Ovary (tissue), 7 donors: ENCODE measurements at regions not wholly inside any gene's neighbourhood (a gene's known extent, or its start where the extent isn't known, plus 50 kb on each side); places are given as distances from the start of the nearest gene placed in this dataset.

ENCODE experiments used
- DNase-seq, 5 donors: peaks; one replicate each; pipeline ENCODE4 v3.0.0-alpha.2; 2019 to 2020
- H3K27ac ChIP-seq, 2 donors: fragments of 200-600 bp; one replicate each; pipeline versions ENCODE4 v1.5.1 to v1.8.0; 2019 to 2022
- H3K27me3 ChIP-seq: fragments of 200-600 bp; one replicate; pipeline ENCODE4 v1.8.0; 2022
- H3K36me3 ChIP-seq: fragments of 200-600 bp; sonication (generic); one replicate; pipeline ENCODE4 v1.5.1; 2019
- H3K4me1 ChIP-seq: one replicate; pipeline ENCODE4 v1.8.1; 2013; ENCODE audit warnings: mild to moderate bottlenecking, moderate library complexity; ENCODE audit not compliant: insufficient read depth
- H3K4me3 ChIP-seq: fragments of 200-600 bp; sonication (generic); one replicate; pipeline ENCODE4 v1.5.1; 2017
- H3K9me3 ChIP-seq, 2 donors: fragments of 200-600 bp in 1 of 2; sonication (generic) in 1 of 2; one replicate each; pipeline versions ENCODE4 v1.5.1 to v1.8.1; 2013 to 2019; ENCODE audit warnings: mild to moderate bottlenecking in 1 of 2, moderate library complexity in 1 of 2
- CTCF ChIP-seq, 3 donors: fragments of 450-650 bp in 2 of 3; fragments of 200-600 bp in 1 of 3; IDR thresholded peaks; one replicate each; pipeline versions ENCODE4 v1.5.1 to v1.8.0; 2016 to 2022; ENCODE audit warnings: antibody characterized with exemption in 3 of 3, mild to moderate bottlenecking in 1 of 3
- EP300 ChIP-seq: sonication (generic); formaldehyde crosslinking; IDR thresholded peaks from one replicate; pipeline ENCODE4 v1.6.1; 2017; ENCODE audit warnings: antibody characterized with exemption
- POLR2A ChIP-seq: fragments of 450-650 bp; IDR thresholded peaks from one replicate; pipeline ENCODE4 v1.6.1; 2017; ENCODE audit warnings: antibody characterized with exemption, mild to moderate bottlenecking, moderate library complexity
- WGBS, 3 donors: extraction: QIAGEN DNeasy Blood & Tissue Kit in 1 of 3; methylation state at CpG; one replicate each; pipeline versions ENCODE4 v1.1.5 to v1.1.7; 2013 to 2017; 5-methylcytosine and 5-hydroxymethylcytosine counted together
- intact Hi-C, 4 donors: fragments of 100-400 bp; cut with DNase I; formaldehyde crosslinking; loops; one replicate each; pipeline versions ENCODE4 v1.11.0 to v1.15.1; 2022 to 2023
- donor health status: DM: no; HTN: no; CAD: no; lungs with moderate emphysema.
- donor health status: DM: no; HTN: no; CAD: no.
- donor health status: Bipolar disorder and iron deficiency.
- donor health status: DM: no; HTN: no; CAD: no.
- donor health status: DM: yes; HTN: yes; CAD: no.

GRCh38 chr16:79776243-79776847, 175.8 kb upstream of the MAF start:
- H3K27me3 ChIP-seq: no peaks in the 10 kb centered on the region
- no peaks in the 10 kb centered on the region for H3K9me3 ChIP-seq
- WGBS, 3 donors: 13 to 22% (median 14%) methylated on average over 4 of the region's 4 CpGs
- TF ChIP-seq POLR2A (no peak), CTCF (IDR thresholded peaks at IDR 0.05) (peak in 2 of 3 donors; percentile 41 to 47)
- intact Hi-C loops: no loop called here
- no peaks in the 10 kb centered on the region for H3K36me3 ChIP-seq
- peak; percentile 42 to 73 (median 70) for DNase-seq
- H3K4me3 ChIP-seq: no peak overlapping the region
- H3K4me1 ChIP-seq: peaks cover 5% of the 10 kb centered on the region
- no peak overlapping the region for H3K27ac ChIP-seq

GRCh38 chr16:79772784-79773183, 172.2 kb upstream of the MAF start:
- 95 to 96% (median 96%) methylated on average over 3 of the region's 3 CpGs for WGBS, 3 donors
- Histone ChIP-seq H3K27ac (no peak overlapping the region), H3K9me3 (no peaks in the 10 kb centered on the region), H3K4me3 (no peak overlapping the region), H3K36me3 (no peaks in the 10 kb centered on the region), H3K27me3 (no peaks in the 10 kb centered on the region), H3K4me1 (peaks cover 18% of the 10 kb centered on the region)
- TF ChIP-seq CTCF (IDR thresholded peaks at IDR 0.05) (no peak), EP300 (no peak), POLR2A (no peak)
- intact Hi-C loops: no loop called here
- no peak for DNase-seq

- TF ChIP-seq EP300: no peak
- Histone ChIP-seq H3K36me3 (no peaks in the 10 kb centered on the region), H3K4me1 (peaks cover 20% of the 10 kb centered on the region), H3K27me3 (no peaks in the 10 kb centered on the region), H3K27ac (no peak overlapping the region), H3K9me3 (no peaks in the 10 kb centered on the region), H3K4me3 (no peak overlapping the region)
- DNase-seq: no peak
- 80 to 91% (median 86%) methylated on average over 4 of the region's 4 CpGs for WGBS, 3 donors
- intact Hi-C loops: no loop called here
These were observed 171.5 kb upstream of the MAF start for GRCh38 chr16:79772048-79772447.

DNA sequence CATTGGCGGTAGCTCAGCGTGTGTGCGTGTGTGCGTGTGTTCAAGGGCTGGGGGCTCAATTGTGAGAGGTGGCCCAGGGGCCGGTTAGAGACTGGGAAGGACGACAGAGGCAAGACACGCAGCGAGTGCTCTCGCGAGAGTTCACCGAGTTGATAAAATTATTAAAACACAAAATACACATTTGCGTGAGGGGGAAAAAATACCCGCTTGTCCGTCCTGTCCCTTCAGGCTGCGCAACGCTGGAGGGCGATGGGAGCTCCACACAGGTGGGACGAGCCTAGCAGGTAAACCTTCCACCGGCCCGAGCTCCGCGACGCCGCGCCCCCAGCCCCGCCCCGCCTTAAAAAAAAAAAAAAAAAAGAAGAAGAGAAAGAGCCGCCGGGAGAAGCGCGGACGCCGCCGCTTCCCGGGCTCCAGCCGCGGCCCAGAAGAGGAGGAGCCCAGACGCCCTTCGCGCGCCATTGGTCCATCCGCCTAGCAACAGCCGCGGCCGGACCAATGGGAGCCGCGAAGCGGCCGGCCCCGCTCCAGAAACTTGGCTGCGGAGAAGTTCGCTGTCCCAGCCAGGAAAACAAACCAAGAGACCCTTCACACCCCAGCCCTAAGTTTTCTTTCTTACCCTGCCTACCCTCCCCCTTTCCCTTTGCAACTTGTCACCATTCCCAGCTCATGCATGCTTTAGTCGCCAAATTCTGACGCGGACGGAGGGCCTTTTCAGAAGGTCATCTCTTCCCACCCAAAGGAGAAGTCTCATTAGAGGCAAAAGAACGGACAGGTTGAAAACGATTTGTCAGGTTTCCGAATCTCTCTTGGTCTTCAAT, 169.9 kb upstream of the MAF start:
- 0 to 1% (median 1%) methylated on average over 52 to 59 of the region's 59 CpGs for WGBS, 3 donors
- Histone ChIP-seq H3K9me3 (no peaks in the 10 kb centered on the region), H3K27ac (peak overlapping the region; percentile 50 to 68), H3K36me3 (no peaks in the 10 kb centered on the region), H3K27me3 (no peaks in the 10 kb centered on the region), H3K4me1 (peaks cover 17% of the 10 kb centered on the region), H3K4me3 (peak overlapping the region; percentile 62)
- DNase-seq: peak; percentile 90 to 94 (median 91)
- no peak for TF ChIP-seq CTCF (IDR thresholded peaks at IDR 0.05)
- TF ChIP-seq EP300: no peak
- no peak for TF ChIP-seq POLR2A
- intact Hi-C loops: no loop called here

DNA sequence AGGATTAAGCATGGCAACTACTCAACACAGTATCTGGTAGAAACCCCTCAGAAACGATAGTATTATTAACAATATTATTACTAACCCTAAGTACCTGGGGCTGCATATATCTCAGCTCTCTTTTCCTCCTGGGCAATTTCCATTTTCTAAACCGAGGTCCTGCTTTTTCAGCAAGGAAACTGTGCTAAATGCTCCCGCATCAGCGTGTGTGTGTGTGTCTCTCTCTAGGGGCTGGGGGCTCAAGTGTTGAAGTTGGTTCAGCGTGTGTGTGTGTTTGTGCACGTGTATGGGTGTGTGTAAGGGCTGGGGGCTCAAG, 169.3 kb upstream of the MAF start:
- H3K9me3 ChIP-seq: no peaks in the 10 kb centered on the region
- H3K27me3 ChIP-seq: no peaks in the 10 kb centered on the region
- no peak for DNase-seq
- H3K4me3 ChIP-seq: peak overlapping the region; percentile 62
- no peaks in the 10 kb centered on the region for H3K36me3 ChIP-seq
- peak overlapping the region; percentile 50 to 68 for H3K27ac ChIP-seq
- no peak for TF ChIP-seq CTCF (IDR thresholded peaks at IDR 0.05)
- TF ChIP-seq POLR2A: no peak
- no peak for TF ChIP-seq EP300
- peaks cover 17% of the 10 kb centered on the region for H3K4me1 ChIP-seq
- WGBS, 3 donors: 8 to 11% (median 10%) methylated on average over 6 of the region's 6 CpGs
- intact Hi-C loops: loop anchor here in 2 of 4 donors (5.0 to 10.0 kb wide), 2 partner anchors 165 to 168 kb away; partner anchors contain the start of gene MAF (in 2 of the 2)
